ENCODE measurements at regions not wholly inside any gene's neighbourhood (a gene's known extent, or its start where the extent isn't known, plus 50 kb on each side); places are given as distances from the start of the nearest gene placed in this dataset.

DNA sequence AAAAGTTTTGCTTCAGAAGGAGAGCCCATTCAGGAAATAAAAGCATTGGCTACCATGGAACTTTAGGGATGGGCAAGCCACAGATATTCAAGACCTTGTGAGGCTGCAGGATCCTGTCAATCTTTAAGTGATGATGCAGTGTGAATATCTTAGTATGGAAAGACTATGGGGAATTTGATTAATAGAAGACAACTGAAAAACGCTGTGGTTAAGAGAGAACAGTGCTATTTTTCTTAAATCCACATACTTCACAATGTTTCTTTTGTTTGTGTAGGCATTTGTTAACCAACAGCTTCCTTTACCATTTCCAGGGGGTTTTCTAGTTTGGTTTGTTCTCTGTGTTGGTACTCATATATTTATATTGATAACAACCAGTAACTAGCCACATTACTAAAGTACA is 90.3 kb downstream of the TMEM212 start:
- no peak for TF ChIP-seq CTCF (IDR thresholded peaks at IDR 0.05; ENCODE audit: low read depth, low read length)
- ChIA-PET POLR2A (no interaction called here), CTCF (no interaction called here)

GRCh38 chr3:171935261-171936123 is 92.3 kb downstream of the TMEM212 start:
- no peak for TF ChIP-seq CTCF (IDR thresholded peaks at IDR 0.05; ENCODE audit: low read depth, low read length)
- no peak for DNase-seq (ENCODE audit: low read depth, low spot score)
- ChIA-PET CTCF (no interaction called here), POLR2A (no interaction called here)
- H3K9me3 ChIP-seq (ENCODE audit: control insufficient read depth, insufficient read depth, low read length): no peaks in the 10 kb centered on the region
- H3K27me3 ChIP-seq (ENCODE audit: control insufficient read depth, insufficient read depth, low read length): no peaks in the 10 kb centered on the region
- H3K27ac ChIP-seq (ENCODE audit: low read depth, low read length): no peak overlapping the region
- H3K4me3 ChIP-seq (ENCODE audit: low read depth, low read length): no peak overlapping the region

More for the DNA sequence above, 90.3 kb downstream of the TMEM212 start:
- no peak for DNase-seq (ENCODE audit: low read depth, low spot score)
- Histone ChIP-seq H3K9me3 (ENCODE audit: control insufficient read depth, insufficient read depth, low read length) (no peaks in the 10 kb centered on the region), H3K27me3 (ENCODE audit: control insufficient read depth, insufficient read depth, low read length) (no peaks in the 10 kb centered on the region), H3K4me3 (ENCODE audit: low read depth, low read length) (no peak overlapping the region), H3K27ac (ENCODE audit: low read depth, low read length) (no peak overlapping the region)

DNA sequence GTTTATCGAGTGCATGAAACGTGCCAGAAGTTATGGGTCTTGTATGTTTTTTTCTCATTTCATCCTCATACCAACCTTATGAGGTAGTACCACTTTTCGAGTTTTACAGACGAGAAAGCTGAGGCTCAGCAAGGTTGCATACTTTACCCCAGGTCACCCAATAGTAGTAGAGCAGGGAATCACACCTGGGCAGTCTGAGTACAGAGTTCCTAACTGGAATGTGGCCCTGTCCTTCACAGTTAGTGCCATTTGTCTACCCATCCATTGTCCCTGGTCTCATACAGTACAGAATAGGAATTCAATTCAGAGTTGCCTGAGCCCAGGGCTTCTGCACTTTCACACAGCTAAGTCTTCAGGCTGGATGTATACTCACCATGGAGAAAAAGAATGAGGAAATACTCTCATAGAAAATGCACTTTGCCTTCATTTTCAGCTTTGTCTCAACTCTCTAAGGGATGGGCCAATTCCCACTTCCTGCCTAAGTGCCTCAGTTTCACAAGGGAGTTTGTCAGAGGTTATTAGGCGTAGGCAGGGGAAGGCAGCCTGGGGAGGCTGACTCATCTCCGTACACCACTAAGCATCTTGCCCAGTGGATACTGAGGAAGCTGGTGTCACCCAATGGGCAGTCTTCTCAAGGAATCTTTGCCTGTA is 93.2 kb downstream of the TMEM212 start:
- no peak for DNase-seq (ENCODE audit: low read depth, low spot score)
- TF ChIP-seq CTCF (IDR thresholded peaks at IDR 0.05; ENCODE audit: low read depth, low read length): no peak
- Histone ChIP-seq H3K9me3 (ENCODE audit: control insufficient read depth, insufficient read depth, low read length) (no peaks in the 10 kb centered on the region), H3K27ac (ENCODE audit: low read depth, low read length) (no peak overlapping the region), H3K4me3 (ENCODE audit: low read depth, low read length) (no peak overlapping the region), H3K27me3 (ENCODE audit: control insufficient read depth, insufficient read depth, low read length) (no peaks in the 10 kb centered on the region)
- ChIA-PET CTCF (no interaction called here), POLR2A (no interaction called here)

DNA sequence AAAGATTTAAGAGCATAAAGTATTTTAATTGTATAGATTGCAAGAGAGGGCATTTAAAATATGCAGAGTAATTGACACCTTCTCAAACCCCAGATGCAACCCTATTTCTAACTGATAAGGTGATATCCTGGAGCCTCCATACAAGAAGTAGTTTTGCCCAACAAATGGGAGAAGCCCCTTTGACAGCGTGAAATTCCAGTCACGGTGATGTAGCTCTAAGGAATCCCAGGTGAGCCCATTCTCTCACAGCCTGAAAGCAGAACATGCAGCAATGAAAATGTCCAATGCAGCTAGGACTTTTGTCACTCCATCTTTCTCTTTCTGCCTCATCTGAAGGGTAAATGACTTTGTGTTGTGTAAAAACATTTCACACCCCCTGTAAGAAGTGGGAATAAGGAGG is 96.4 kb downstream of the TMEM212 start:
- H3K4me3 ChIP-seq (ENCODE audit: low read depth, low read length): no peak overlapping the region
- ChIA-PET POLR2A (no interaction called here), CTCF (no interaction called here)
- no peak for TF ChIP-seq CTCF (IDR thresholded peaks at IDR 0.05; ENCODE audit: low read depth, low read length)
- H3K27ac ChIP-seq (ENCODE audit: low read depth, low read length): no peak overlapping the region
- H3K9me3 ChIP-seq (ENCODE audit: control insufficient read depth, insufficient read depth, low read length): no peaks in the 10 kb centered on the region; the same call in 1 of the 2 replicates
- DNase-seq (ENCODE audit: low read depth, low spot score): no peak
- H3K27me3 ChIP-seq (ENCODE audit: control insufficient read depth, insufficient read depth, low read length): no peaks in the 10 kb centered on the region

DNA sequence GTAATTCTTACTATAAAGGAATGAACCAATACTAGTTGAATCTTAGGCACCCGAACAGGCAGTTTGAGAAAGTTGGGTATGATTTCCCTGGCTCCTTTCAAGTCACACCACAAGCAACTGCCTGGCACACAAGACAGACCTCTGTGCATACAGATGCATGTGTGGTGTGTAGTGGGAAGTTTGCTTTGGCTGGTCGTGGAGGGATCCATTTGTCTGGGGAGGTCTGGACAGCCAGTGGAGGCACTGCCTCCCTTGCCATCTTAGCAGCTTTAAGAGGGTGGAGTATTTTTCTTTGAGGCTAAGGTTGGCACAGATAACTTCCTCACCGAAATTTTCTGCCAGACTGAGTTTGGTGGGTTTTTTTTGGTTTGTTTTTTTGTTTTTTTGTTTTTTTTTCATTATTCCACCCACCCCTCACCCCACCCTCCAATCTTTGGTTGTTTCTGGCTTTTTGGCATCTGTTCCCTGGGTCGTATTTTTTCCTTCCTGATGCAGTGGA is 97.1 kb downstream of the TMEM212 start:
- DNase-seq (ENCODE audit: low read depth, low spot score): no peak
- ChIA-PET CTCF (no interaction called here), POLR2A (no interaction called here)
- TF ChIP-seq CTCF (IDR thresholded peaks at IDR 0.05; ENCODE audit: low read depth, low read length): no peak
- Histone ChIP-seq H3K9me3 (ENCODE audit: control insufficient read depth, insufficient read depth, low read length) (no peaks in the 10 kb centered on the region; the same call in 1 of the 2 replicates), H3K27me3 (ENCODE audit: control insufficient read depth, insufficient read depth, low read length) (no peaks in the 10 kb centered on the region), H3K27ac (ENCODE audit: low read depth, low read length) (no peak overlapping the region), H3K4me3 (ENCODE audit: low read depth, low read length) (no peak overlapping the region)

Data from AG04450 (cell line).